ENCODE measurements at regions not wholly inside any gene's neighbourhood (a gene's known extent, or its start where the extent isn't known, plus 50 kb on each side); places are given as distances from the start of the nearest gene placed in this dataset.

- no peak for TF ChIP-seq POLR2A (IDR thresholded peaks at IDR 0.05; ENCODE audit: low read length)
- TF ChIP-seq GATA1 (IDR thresholded peaks at IDR 0.05; ENCODE audit: low read depth, low read length): no peak
These were observed 370.7 kb downstream of the MTRR start for GRCh38 chr5:8239646-8240045.
